ENCODE measurements at regions not wholly inside any gene's neighbourhood (a gene's known extent, or its start where the extent isn't known, plus 50 kb on each side); places are given as distances from the start of the nearest gene placed in this dataset.

DNA sequence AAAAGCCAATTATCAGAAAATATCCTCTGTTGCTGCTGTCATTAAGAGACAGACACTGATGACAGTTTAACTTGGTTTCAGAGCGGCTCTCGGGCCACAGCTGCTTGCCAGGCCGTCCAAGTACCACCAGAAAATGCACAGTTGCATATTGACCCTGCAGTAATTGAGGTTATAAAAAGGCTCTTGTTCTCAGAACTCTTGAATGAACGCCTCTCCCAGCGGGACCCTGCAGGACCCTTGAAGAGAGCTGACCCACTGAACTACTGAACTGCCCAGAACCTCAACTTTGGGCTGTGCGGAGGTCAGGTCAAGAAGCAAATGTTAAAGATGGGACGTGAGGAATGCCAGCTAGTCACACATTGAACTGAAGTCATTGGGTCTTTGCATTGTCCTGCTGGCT is 1559.0 kb upstream of the SLC10A2 start:
- no peak for TF ChIP-seq GATA2 (IDR thresholded peaks at IDR 0.05; ENCODE audit: low read depth, low read length)
- TF ChIP-seq GATA3 (IDR thresholded peaks at IDR 0.05; ENCODE audit: low read depth, low read length), result no peak

Measured in SH-SY5Y (cell line).